BJ (cell line): ENCODE measurements at regions not wholly inside any gene's neighbourhood (a gene's known extent, or its start where the extent isn't known, plus 50 kb on each side); places are given as distances from the start of the nearest gene placed in this dataset.
"Not testable (repeated sequence)": the region's sequence is repeated elsewhere in the genome, so short reads cannot be mapped to it uniquely, and the experiment has no call there.

Experiments
- CTCF ChIA-PET: fragments of 350-600 bp; formaldehyde crosslinking; extraction: SDS; loops from one replicate; lab custom pipeline; 2021; ENCODE audit warnings: antibody characterized with exemption, inconsistent platforms; lab: Yijun Ruan, JAX
- POLR2A ChIA-PET: fragments of 300-600 bp; sonication (Branson Sonifier 250); formaldehyde crosslinking; extraction: SDS; loops from one replicate; lab custom pipeline; 2021; ENCODE audit warnings: antibody characterized with exemption; lab: Charles Lee
- DNase-seq: peaks from one replicate; pipeline ENCODE4 v3.0.0-alpha.2; 2011; ENCODE audit warnings: low read depth
- H3K27me3 ChIP-seq: 2 replicates; pipeline ENCODE4 v1.6.0; 2011; ENCODE audit warnings: low read length; ENCODE audit not compliant: control insufficient read depth, insufficient read depth
- H3K36me3 ChIP-seq: 2 replicates; pipeline ENCODE4 v1.5.1; 2011; ENCODE audit warnings: low read length; ENCODE audit not compliant: control insufficient read depth, insufficient read depth
- H3K4me3 ChIP-seq: 2 replicates; pipeline ENCODE4 v1.5.1; 2011; ENCODE audit warnings: low read depth, mild to moderate bottlenecking, control low read depth, low read length
- TF ChIP-seq, protein P1 (sequence below): IDR thresholded peaks from 2 replicates; pipeline ENCODE4 v1.5.1; 2011; ENCODE audit warnings: low read depth, mild to moderate bottlenecking, control low read depth, inconsistent platforms, low read length, moderate library complexity; ENCODE audit not compliant: insufficient read depth

GRCh38 chr13:56501750-56502149 is 639.0 kb upstream of the PRR20A start:
- TF ChIP-seq, protein P1, sequence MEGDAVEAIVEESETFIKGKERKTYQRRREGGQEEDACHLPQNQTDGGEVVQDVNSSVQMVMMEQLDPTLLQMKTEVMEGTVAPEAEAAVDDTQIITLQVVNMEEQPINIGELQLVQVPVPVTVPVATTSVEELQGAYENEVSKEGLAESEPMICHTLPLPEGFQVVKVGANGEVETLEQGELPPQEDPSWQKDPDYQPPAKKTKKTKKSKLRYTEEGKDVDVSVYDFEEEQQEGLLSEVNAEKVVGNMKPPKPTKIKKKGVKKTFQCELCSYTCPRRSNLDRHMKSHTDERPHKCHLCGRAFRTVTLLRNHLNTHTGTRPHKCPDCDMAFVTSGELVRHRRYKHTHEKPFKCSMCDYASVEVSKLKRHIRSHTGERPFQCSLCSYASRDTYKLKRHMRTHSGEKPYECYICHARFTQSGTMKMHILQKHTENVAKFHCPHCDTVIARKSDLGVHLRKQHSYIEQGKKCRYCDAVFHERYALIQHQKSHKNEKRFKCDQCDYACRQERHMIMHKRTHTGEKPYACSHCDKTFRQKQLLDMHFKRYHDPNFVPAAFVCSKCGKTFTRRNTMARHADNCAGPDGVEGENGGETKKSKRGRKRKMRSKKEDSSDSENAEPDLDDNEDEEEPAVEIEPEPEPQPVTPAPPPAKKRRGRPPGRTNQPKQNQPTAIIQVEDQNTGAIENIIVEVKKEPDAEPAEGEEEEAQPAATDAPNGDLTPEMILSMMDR = no peak
- ChIA-PET POLR2A (no interaction called here), CTCF (no interaction called here)
- Histone ChIP-seq H3K4me3 (no peak overlapping the region), H3K27me3 (no peaks in the 10 kb centered on the region), H3K36me3 (no peaks in the 10 kb centered on the region)
- DNase-seq = no peak

GRCh38 chr13:56510836-56511235 is 629.9 kb upstream of the PRR20A start:
- DNase-seq = no peak
- CTCF ChIA-PET = no interaction called here
- POLR2A ChIA-PET = no interaction called here

DNA sequence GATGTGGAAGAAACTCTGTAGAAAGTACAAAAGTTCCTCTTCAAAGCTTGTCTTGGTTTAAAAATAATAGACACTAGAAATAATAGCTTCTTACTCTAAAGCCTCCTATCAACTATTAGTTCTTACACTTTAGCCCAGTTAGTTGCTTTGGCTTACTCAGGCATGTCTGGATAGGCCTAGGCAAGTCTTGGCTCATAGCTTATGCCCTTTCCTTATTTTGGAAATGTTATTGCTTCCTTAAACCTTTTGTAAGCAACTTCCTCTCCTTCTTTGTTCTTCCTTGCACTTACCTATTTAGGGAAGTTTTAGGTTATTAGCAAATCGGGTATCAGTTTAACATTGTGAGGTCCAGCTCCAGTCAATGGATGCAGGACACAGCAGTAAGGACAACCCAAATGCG is 628.4 kb upstream of the PRR20A start:
- H3K27me3 ChIP-seq, H3K36me3 ChIP-seq, DNase-seq, CTCF ChIA-PET, POLR2A ChIA-PET, H3K4me3 ChIP-seq: not testable (repeated sequence)

More at GRCh38 chr13:56510836-56511235, 629.9 kb upstream of the PRR20A start:
- H3K4me3 ChIP-seq = no peak overlapping the region
- no peaks in the 10 kb centered on the region for H3K27me3 ChIP-seq
- TF ChIP-seq, protein P1 = no peak
- no peaks in the 10 kb centered on the region for H3K36me3 ChIP-seq

GRCh38 chr13:56515441-56515840 is 625.3 kb upstream of the PRR20A start:
- ChIA-PET CTCF (no interaction called here), POLR2A (no interaction called here)
- TF ChIP-seq, protein P1 = no peak
- no peak overlapping the region for H3K4me3 ChIP-seq
- no peaks in the 10 kb centered on the region for H3K36me3 ChIP-seq
- no peak for DNase-seq
- H3K27me3 ChIP-seq = no peaks in the 10 kb centered on the region

DNA sequence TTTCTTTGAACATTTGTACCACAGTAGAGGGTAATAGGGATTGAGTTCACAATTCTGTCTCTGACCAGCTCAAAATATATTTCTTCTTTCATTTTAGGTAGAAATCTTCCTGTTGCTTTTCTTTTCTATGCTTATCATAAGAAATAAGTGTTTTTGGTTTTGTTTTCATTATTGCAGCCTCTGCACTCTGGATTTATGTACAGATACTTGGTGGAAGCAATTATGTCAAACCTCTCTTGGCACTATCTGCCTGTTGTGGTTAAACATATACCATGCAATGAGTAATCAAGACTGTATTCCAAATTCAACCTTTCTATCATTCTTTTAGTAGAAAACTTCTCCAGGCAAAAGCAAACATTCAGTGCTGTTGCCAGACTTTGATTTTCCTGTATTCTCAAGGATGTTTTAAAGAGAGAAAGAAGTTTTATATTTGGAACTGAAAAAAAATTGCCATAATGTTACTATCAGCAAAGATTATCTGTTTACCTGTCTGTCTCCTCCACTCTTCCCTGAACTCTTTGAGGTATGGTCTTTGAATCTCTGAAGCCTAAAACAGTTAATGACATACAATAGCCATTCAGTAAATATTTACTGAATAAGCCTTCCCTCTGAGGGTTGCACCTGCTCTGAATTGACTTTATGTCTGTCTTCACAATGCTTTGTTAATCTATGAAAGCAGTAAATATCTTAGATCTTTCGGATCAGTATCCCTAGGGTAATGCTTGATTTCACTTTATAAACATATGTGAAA is 612.5 kb upstream of the PRR20A start:
- no peaks in the 10 kb centered on the region for H3K27me3 ChIP-seq
- ChIA-PET POLR2A (no interaction called here), CTCF (no interaction called here)
- no peak for DNase-seq
- TF ChIP-seq, protein P1 = no peak
- no peak overlapping the region for H3K4me3 ChIP-seq
- H3K36me3 ChIP-seq = no peaks in the 10 kb centered on the region

- Histone ChIP-seq H3K27me3 (no peaks in the 10 kb centered on the region), H3K4me3 (no peak overlapping the region), H3K36me3 (no peaks in the 10 kb centered on the region)
- ChIA-PET POLR2A (no interaction called here), CTCF (no interaction called here)
- TF ChIP-seq, protein P1 = no peak
- no peak for DNase-seq
These were observed 610.6 kb upstream of the PRR20A start for GRCh38 chr13:56530096-56530495.

DNA sequence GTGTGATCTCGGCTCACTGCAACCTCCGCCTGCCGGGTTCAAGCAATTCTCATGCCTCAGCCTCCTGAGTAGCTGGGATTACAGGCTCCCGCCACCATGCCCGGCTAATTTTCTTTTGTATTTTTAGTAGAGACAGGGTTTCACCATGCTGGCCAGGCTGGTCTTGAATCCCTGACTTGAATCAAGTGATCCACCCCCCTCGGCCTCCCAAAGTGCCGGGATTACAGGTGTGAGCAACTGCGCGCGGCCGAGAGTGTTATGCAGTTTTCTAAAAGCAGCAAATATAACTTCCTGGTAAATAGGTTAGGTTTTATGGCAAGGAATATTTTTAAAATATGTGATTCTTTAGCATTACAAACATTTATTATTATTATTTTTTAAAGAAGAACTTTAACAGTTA is 592.8 kb upstream of the PRR20A start:
- DNase-seq, H3K27me3 ChIP-seq, CTCF ChIA-PET, H3K4me3 ChIP-seq, H3K36me3 ChIP-seq, POLR2A ChIA-PET: not testable (repeated sequence)
